ENCODE measurements at regions not wholly inside any gene's neighbourhood (a gene's known extent, or its start where the extent isn't known, plus 50 kb on each side); places are given as distances from the start of the nearest gene placed in this dataset.

- no peak overlapping the region for H3K4me3 ChIP-seq (ENCODE audit: low read depth, low read length)
- TF ChIP-seq CTCF (IDR thresholded peaks at IDR 0.05; ENCODE audit: insufficient read depth, low read length, severe bottlenecking) = peak; percentile 60
- no peaks in the 10 kb centered on the region for H3K36me3 ChIP-seq (ENCODE audit: control insufficient read depth, insufficient read depth, low read length)
- DNase-seq (ENCODE audit: low read depth) (peak; percentile 44), FAIRE-seq (no peak)
- no peaks in the 10 kb centered on the region for H3K27me3 ChIP-seq (ENCODE audit: control insufficient read depth, insufficient read depth, low read length)
Observed at GRCh38 chr4:176964116-176964691, 171.5 kb upstream of the VEGFC start.

- no peaks in the 10 kb centered on the region for H3K27me3 ChIP-seq (ENCODE audit: control insufficient read depth, insufficient read depth, low read length)
- TF ChIP-seq CTCF (IDR thresholded peaks at IDR 0.05; ENCODE audit: insufficient read depth, low read length, severe bottlenecking) = no peak
- no peak for FAIRE-seq
- no peak overlapping the region for H3K4me3 ChIP-seq (ENCODE audit: low read depth, low read length)
- H3K36me3 ChIP-seq (ENCODE audit: control insufficient read depth, insufficient read depth, low read length) = no peaks in the 10 kb centered on the region
- no peak for DNase-seq (ENCODE audit: low read depth)
Observed at GRCh38 chr4:176967586-176967985, 174.9 kb upstream of the VEGFC start.

GRCh38 chr4:176968094-176968493 lies 175.4 kb upstream of the VEGFC start:
- DNase-seq (ENCODE audit: low read depth) (no peak), FAIRE-seq (no peak)
- no peaks in the 10 kb centered on the region for H3K27me3 ChIP-seq (ENCODE audit: control insufficient read depth, insufficient read depth, low read length)
- H3K4me3 ChIP-seq (ENCODE audit: low read depth, low read length) = no peak overlapping the region
- no peaks in the 10 kb centered on the region for H3K36me3 ChIP-seq (ENCODE audit: control insufficient read depth, insufficient read depth, low read length)
- TF ChIP-seq CTCF (IDR thresholded peaks at IDR 0.05; ENCODE audit: insufficient read depth, low read length, severe bottlenecking) = no peak

GRCh38 chr4:176969011-176969410 lies 176.3 kb upstream of the VEGFC start:
- H3K36me3 ChIP-seq (ENCODE audit: control insufficient read depth, insufficient read depth, low read length) = no peaks in the 10 kb centered on the region
- no peaks in the 10 kb centered on the region for H3K27me3 ChIP-seq (ENCODE audit: control insufficient read depth, insufficient read depth, low read length)
- H3K4me3 ChIP-seq (ENCODE audit: low read depth, low read length) = no peak overlapping the region
- DNase-seq (ENCODE audit: low read depth) (no peak), FAIRE-seq (no peak)
- no peak for TF ChIP-seq CTCF (IDR thresholded peaks at IDR 0.05; ENCODE audit: insufficient read depth, low read length, severe bottlenecking)

GRCh38 chr4:176970853-176971252 lies 178.1 kb upstream of the VEGFC start:
- FAIRE-seq (no peak), DNase-seq (ENCODE audit: low read depth) (no peak)
- Histone ChIP-seq H3K36me3 (ENCODE audit: control insufficient read depth, insufficient read depth, low read length) (no peaks in the 10 kb centered on the region), H3K27me3 (ENCODE audit: control insufficient read depth, insufficient read depth, low read length) (no peaks in the 10 kb centered on the region), H3K4me3 (ENCODE audit: low read depth, low read length) (no peak overlapping the region)
- no peak for TF ChIP-seq CTCF (IDR thresholded peaks at IDR 0.05; ENCODE audit: insufficient read depth, low read length, severe bottlenecking)

GRCh38 chr4:176971576-176972115 lies 178.9 kb upstream of the VEGFC start:
- TF ChIP-seq CTCF (IDR thresholded peaks at IDR 0.05; ENCODE audit: insufficient read depth, low read length, severe bottlenecking) = no peak
- Histone ChIP-seq H3K27me3 (ENCODE audit: control insufficient read depth, insufficient read depth, low read length) (no peaks in the 10 kb centered on the region), H3K36me3 (ENCODE audit: control insufficient read depth, insufficient read depth, low read length) (no peaks in the 10 kb centered on the region), H3K4me3 (ENCODE audit: low read depth, low read length) (no peak overlapping the region)
- peak; percentile 47 for DNase-seq (ENCODE audit: low read depth)
- FAIRE-seq = no peak
